Erythroblast (primary cell): ENCODE measurements at regions not wholly inside any gene's neighbourhood (a gene's known extent, or its start where the extent isn't known, plus 50 kb on each side); places are given as distances from the start of the nearest gene placed in this dataset.

Experiments used
- GATA1 ChIP-seq: IDR thresholded peaks from 2 replicates; pipeline ENCODE4 v1.6.1; 2011; ENCODE audit warnings: low read depth, mild to moderate bottlenecking, control low read depth, low read length, moderate library complexity
- POLR2A ChIP-seq: IDR thresholded peaks from 2 replicates; pipeline ENCODE4 v1.6.1; 2011; ENCODE audit warnings: mild to moderate bottlenecking, low read length

DNA sequence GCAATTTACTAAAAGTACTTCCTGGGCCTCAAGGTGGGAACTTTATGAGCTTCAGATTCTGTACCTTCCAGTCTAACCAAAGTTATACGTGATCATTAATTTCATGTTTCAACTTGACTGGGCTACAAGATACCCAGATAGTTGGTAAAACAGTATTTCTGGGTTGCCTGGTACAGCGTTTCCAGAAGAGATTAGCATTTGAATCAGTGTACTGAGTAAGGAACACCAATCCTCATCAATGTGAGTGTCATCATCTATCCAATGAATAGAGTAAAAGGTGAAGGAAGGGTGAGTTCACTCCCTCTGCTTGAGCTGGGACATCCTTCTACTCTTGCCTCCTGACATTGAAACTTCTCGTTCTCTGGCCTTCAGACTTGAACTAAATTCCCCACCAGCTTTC is 274.5 kb upstream of the ID2 start:
- no peak for TF ChIP-seq POLR2A
- TF ChIP-seq GATA1, result no peak
